Activated CD8-positive, alpha-beta T cell treated with anti-CD3 and anti-CD28 coated beads for 36 hours (primary cell): ENCODE measurements at regions not wholly inside any gene's neighbourhood (a gene's known extent, or its start where the extent isn't known, plus 50 kb on each side); places are given as distances from the start of the nearest gene placed in this dataset.

Experiments used
- ATAC-seq: fragments of 200-7000 bp; cut with Tn5 transposase; one replicate; pipeline ENCODE4 v1.10.0; 2021; ENCODE audit warnings: mild to moderate bottlenecking, moderate library complexity
- CTCF ChIA-PET: fragments of 350-600 bp; sonication (Branson Sonifier 250); formaldehyde crosslinking; loops from one replicate; lab custom pipeline; 2021; ENCODE audit warnings: antibody characterized with exemption; lab: Charles Lee
- POLR2A ChIA-PET: fragments of 350-600 bp; sonication (Branson Sonifier 250); formaldehyde crosslinking; loops from one replicate; lab custom pipeline; 2021; ENCODE audit warnings: antibody characterized with exemption; lab: Charles Lee
- DNase-seq: peaks from one replicate; pipeline ENCODE4 v3.0.0-alpha.2; 2020
- H3K27ac Mint-ChIP-seq: one replicate; pipeline ENCODE4 v1.8.0; 2021; ENCODE audit warnings: mild to moderate bottlenecking, mixed read lengths
- H3K27me3 Mint-ChIP-seq: one replicate; pipeline ENCODE4 v1.8.0; 2021; ENCODE audit warnings: mixed read lengths
- H3K36me3 Mint-ChIP-seq: one replicate; pipeline ENCODE4 v1.8.0; 2021; ENCODE audit warnings: low read depth, mixed read lengths
- H3K4me1 Mint-ChIP-seq: one replicate; pipeline ENCODE4 v1.8.0; 2021; ENCODE audit warnings: low read depth, mixed read lengths
- H3K4me3 Mint-ChIP-seq: one replicate; pipeline ENCODE4 v1.8.0; 2021; ENCODE audit warnings: mild to moderate bottlenecking, moderate library complexity, mixed read lengths
- H3K9me3 Mint-ChIP-seq: one replicate; pipeline ENCODE4 v1.8.0; 2021; ENCODE audit warnings: mixed read lengths
- CTCF ChIP-seq: fragments of 200-600 bp; IDR thresholded peaks from one replicate; pipeline ENCODE4 v1.8.0; 2022; ENCODE audit warnings: antibody characterized with exemption, mild to moderate bottlenecking
- intact Hi-C: fragments of 100-400 bp; cut with micrococcal nuclease; formaldehyde crosslinking; loops from one replicate; pipeline ENCODE4 v1.10.0; 2022

DNA sequence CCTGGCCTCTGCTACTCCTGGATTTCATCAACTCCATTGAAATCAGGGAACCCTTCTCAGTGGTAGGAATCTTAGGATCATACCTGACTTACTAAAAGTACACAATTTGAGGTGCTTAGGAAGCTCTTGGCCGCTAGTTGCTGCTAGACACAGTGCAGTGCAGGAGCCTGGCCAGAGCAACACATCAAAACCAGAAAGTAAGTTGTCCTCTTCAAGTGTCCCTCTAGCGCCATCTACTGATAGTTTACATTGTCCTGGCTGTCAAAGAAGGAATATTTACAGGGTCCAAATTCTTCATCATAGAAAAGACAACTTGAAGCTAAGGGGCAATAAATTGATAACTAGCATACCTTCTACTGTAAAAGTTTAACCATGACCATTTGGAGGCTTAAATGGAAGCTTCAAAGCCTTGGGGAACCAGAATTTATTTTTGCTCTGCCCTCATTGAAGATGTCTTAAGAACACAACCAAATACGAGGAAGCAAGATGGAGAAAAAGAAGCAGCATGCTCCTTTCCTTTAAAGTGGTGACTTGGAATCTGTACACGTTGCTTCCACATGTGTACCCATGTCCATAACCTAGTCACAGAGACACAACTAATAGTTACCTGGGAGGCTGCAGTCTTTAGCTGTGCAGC, 889.1 kb upstream of the GCFC2 start:
- TF ChIP-seq CTCF = peak; percentile 55
- ChIA-PET POLR2A (no interaction called here), CTCF (interaction anchor here (1.1 to 1.7 kb wide), 5 partner anchors 13 to 703 kb away, joined by 3 to 4 read pairs (median 4); no protein-coding TSS in a partner anchor)
- H3K4me1 Mint-ChIP-seq = no peaks in the 10 kb centered on the region
- ATAC-seq (peak; percentile 56), DNase-seq (peak; percentile 27)
- H3K9me3 Mint-ChIP-seq = no peaks in the 10 kb centered on the region
- intact Hi-C loops = no loop called here
- H3K4me3 Mint-ChIP-seq = no peak overlapping the region
- H3K36me3 Mint-ChIP-seq = no peaks in the 10 kb centered on the region
- no peaks in the 10 kb centered on the region for H3K27me3 Mint-ChIP-seq
- no peak overlapping the region for H3K27ac Mint-ChIP-seq

- no peak for TF ChIP-seq CTCF
- H3K36me3 Mint-ChIP-seq = no peaks in the 10 kb centered on the region
- no peak for DNase-seq
- H3K27ac Mint-ChIP-seq = no peak overlapping the region
- no peaks in the 10 kb centered on the region for H3K4me1 Mint-ChIP-seq
- ChIA-PET POLR2A (no interaction called here), CTCF (interaction anchor here (0.5 kb wide), 1 partner anchor 379 kb away, joined by 3 read pairs; no protein-coding TSS in a partner anchor)
- H3K9me3 Mint-ChIP-seq = peaks cover 10% of the 10 kb centered on the region
- H3K27me3 Mint-ChIP-seq = no peaks in the 10 kb centered on the region
- no peak overlapping the region for H3K4me3 Mint-ChIP-seq
- no peak for ATAC-seq
- intact Hi-C loops = no loop called here
Measured at GRCh38 chr2:76584474-76584873, 873.8 kb upstream of the GCFC2 start.

DNA sequence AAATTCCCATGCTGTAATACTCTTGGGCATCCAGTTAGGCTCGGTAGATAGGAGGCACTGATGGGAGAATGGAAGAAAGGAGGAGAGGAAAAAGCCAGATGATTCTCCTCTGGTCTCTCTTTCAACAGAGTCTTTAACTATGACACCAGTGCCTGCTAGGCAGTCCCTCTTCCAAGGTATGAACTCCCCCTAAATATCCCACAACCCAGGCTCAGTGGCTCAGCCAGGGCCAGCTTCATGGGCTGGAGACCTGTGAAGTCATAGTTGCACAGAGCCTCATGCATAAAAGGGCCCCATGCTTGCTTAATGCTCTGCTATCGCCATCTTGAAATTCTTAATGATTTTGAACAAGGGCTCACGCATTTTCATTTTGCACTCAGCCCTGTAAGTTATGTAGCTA, 869.2 kb upstream of the GCFC2 start:
- Mint-ChIP-seq H3K9me3 (peaks cover 17% of the 10 kb centered on the region), H3K27me3 (no peaks in the 10 kb centered on the region), H3K36me3 (no peaks in the 10 kb centered on the region), H3K4me1 (no peaks in the 10 kb centered on the region), H3K27ac (no peak overlapping the region), H3K4me3 (no peak overlapping the region)
- ATAC-seq (no peak), DNase-seq (no peak)
- TF ChIP-seq CTCF = no peak
- POLR2A ChIA-PET = no interaction called here
- CTCF ChIA-PET = no interaction called here
- intact Hi-C loops = no loop called here

- peaks cover 4% of the 10 kb centered on the region for H3K9me3 Mint-ChIP-seq
- no peaks in the 10 kb centered on the region for H3K27me3 Mint-ChIP-seq
- ATAC-seq = no peak
- no peak overlapping the region for H3K27ac Mint-ChIP-seq
- H3K4me3 Mint-ChIP-seq = no peak overlapping the region
- POLR2A ChIA-PET = no interaction called here
- intact Hi-C loops = no loop called here
- no peak for DNase-seq
- CTCF ChIA-PET = no interaction called here
- H3K36me3 Mint-ChIP-seq = no peaks in the 10 kb centered on the region
- no peak for TF ChIP-seq CTCF
- H3K4me1 Mint-ChIP-seq = no peaks in the 10 kb centered on the region
Measured at GRCh38 chr2:76572981-76573380, 862.3 kb upstream of the GCFC2 start.

GRCh38 chr2:76569819-76570218, 859.1 kb upstream of the GCFC2 start:
- intact Hi-C loops = no loop called here

More at GRCh38 chr2:76569819-76570218, 859.1 kb upstream of the GCFC2 start:
- H3K4me3 Mint-ChIP-seq = no peak overlapping the region
- no peaks in the 10 kb centered on the region for H3K4me1 Mint-ChIP-seq
- TF ChIP-seq CTCF = no peak
- DNase-seq (no peak), ATAC-seq (no peak)
- no peaks in the 10 kb centered on the region for H3K27me3 Mint-ChIP-seq
- no peaks in the 10 kb centered on the region for H3K36me3 Mint-ChIP-seq
- ChIA-PET POLR2A (no interaction called here), CTCF (no interaction called here)
- H3K9me3 Mint-ChIP-seq = no peaks in the 10 kb centered on the region
- no peak overlapping the region for H3K27ac Mint-ChIP-seq
